ENCODE measurements at regions not wholly inside any gene's neighbourhood (a gene's known extent, or its start where the extent isn't known, plus 50 kb on each side); places are given as distances from the start of the nearest gene placed in this dataset.

- no peak for TF ChIP-seq POLR2A (IDR thresholded peaks at IDR 0.05)
- TF ChIP-seq, protein P1, sequence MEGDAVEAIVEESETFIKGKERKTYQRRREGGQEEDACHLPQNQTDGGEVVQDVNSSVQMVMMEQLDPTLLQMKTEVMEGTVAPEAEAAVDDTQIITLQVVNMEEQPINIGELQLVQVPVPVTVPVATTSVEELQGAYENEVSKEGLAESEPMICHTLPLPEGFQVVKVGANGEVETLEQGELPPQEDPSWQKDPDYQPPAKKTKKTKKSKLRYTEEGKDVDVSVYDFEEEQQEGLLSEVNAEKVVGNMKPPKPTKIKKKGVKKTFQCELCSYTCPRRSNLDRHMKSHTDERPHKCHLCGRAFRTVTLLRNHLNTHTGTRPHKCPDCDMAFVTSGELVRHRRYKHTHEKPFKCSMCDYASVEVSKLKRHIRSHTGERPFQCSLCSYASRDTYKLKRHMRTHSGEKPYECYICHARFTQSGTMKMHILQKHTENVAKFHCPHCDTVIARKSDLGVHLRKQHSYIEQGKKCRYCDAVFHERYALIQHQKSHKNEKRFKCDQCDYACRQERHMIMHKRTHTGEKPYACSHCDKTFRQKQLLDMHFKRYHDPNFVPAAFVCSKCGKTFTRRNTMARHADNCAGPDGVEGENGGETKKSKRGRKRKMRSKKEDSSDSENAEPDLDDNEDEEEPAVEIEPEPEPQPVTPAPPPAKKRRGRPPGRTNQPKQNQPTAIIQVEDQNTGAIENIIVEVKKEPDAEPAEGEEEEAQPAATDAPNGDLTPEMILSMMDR (IDR thresholded peaks at IDR 0.05): no peak
These were observed 614.1 kb downstream of the SLC16A7 start for GRCh38 chr12:60209933-60210332.
